ACC112 (cell line): ENCODE measurements at regions not wholly inside any gene's neighbourhood (a gene's known extent, or its start where the extent isn't known, plus 50 kb on each side); places are given as distances from the start of the nearest gene placed in this dataset.

Source experiments
- H2AFZ ChIP-seq: fragments of 200-600 bp; sonication (generic); one replicate; pipeline ENCODE4 v1.6.0; 2017; ENCODE audit warnings: antibody characterized with exemption, low read length; ENCODE audit not compliant: unreplicated experiment
- H3K27ac ChIP-seq: fragments of 200-600 bp; sonication (generic); 2 replicates; pipeline ENCODE4 v1.5.1; 2014; ENCODE audit warnings: low read depth, mild to moderate bottlenecking, antibody characterized with exemption, low read length, moderate library complexity
- H3K27me3 ChIP-seq: fragments of 200-600 bp; sonication (generic); 2 replicates; pipeline ENCODE4 v1.6.1; 2014; ENCODE audit warnings: mild to moderate bottlenecking, antibody characterized with exemption, low read length, moderate library complexity, mixed read lengths; ENCODE audit not compliant: insufficient read depth
- H3K36me3 ChIP-seq: fragments of 200-600 bp; sonication (generic); 2 replicates; pipeline ENCODE4 v1.6.1; 2016; ENCODE audit warnings: mild to moderate bottlenecking, antibody characterized with exemption, low read length, moderate library complexity, mixed read lengths; ENCODE audit not compliant: insufficient read depth
- H3K4me1 ChIP-seq: fragments of 200-600 bp; sonication (generic); one replicate; pipeline ENCODE4 v1.6.1; 2016; ENCODE audit warnings: low read length, mixed read lengths; ENCODE audit not compliant: insufficient read depth, unreplicated experiment, control insufficient read depth
- H3K4me3 ChIP-seq: fragments of 200-600 bp; sonication (generic); 2 replicates; pipeline ENCODE4 v1.5.1; 2014; ENCODE audit warnings: mild to moderate bottlenecking, low read depth, low read length
- H3K79me2 ChIP-seq: fragments of 200-600 bp; sonication (generic); one replicate; pipeline ENCODE4 v1.6.0; 2016; ENCODE audit warnings: low read length; ENCODE audit not compliant: control insufficient read depth, unreplicated experiment, insufficient read depth

DNA sequence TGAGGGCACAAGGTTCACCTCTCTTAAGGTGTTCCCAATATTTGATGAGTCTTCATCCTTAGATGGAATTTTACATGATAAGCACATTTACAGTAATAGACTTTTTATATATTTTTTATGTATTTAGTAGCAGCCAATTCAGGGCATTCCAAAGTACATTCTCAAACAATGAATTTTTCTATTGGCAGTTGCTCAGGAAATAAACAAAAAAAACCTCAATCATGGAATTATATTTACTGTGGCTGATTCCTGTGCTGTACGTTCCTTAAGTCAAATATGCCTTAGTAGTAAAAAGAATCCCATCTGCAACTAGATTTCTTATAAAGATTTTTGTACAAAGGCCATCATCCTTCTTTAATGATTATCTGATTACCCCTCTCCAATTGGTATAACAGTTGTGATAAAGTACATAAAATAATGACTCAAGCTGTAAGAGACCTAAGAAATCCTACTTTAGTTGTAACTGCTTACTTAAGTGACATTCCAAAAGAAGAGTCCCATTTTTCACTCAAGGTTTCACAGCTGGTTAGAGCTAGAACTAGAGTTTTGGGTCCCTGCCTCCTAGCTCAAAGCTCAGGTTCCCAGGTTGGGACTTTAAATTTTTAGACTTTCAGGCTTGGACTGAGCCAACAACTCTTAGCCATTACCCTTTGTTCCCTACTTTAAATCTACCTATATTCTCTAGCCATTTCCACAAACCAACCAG is 152.7 kb downstream of the FHIP1A start:
- Histone ChIP-seq H3K27me3 (no peaks in the 10 kb centered on the region), H3K27ac (no peak overlapping the region), H3K36me3 (no peaks in the 10 kb centered on the region), H3K4me3 (no peak overlapping the region), H2AFZ (no peak overlapping the region), H3K79me2 (no peaks in the 10 kb centered on the region), H3K4me1 (no peaks in the 10 kb centered on the region)

- H2AFZ ChIP-seq, result no peak overlapping the region
Measured at GRCh38 chr4:151563194-151563593, 154.2 kb downstream of the FHIP1A start.

DNA sequence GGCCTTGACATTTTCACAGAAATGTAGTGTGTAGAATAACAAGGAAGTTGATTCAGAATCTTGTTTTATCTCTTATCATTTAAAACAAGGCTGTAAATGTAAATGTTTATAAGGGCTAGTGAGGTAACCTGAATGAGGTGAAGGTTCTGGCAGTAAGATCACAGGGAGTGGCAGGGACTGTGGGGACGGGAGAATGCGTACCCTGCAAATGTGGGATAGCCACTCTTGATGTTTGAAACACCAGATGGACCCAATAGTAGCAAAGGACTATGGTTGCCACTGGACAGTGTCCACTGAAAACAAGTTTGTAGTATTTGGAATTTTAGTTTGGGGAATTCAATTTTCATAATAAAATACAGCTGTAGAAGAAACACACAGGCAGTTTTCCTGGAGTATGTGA is 155.3 kb downstream of the FHIP1A start:
- no peaks in the 10 kb centered on the region for H3K27me3 ChIP-seq
- no peaks in the 10 kb centered on the region for H3K36me3 ChIP-seq
- H3K4me3 ChIP-seq, result no peak overlapping the region
- H3K4me1 ChIP-seq, result no peaks in the 10 kb centered on the region
- H2AFZ ChIP-seq, result no peak overlapping the region
- no peaks in the 10 kb centered on the region for H3K79me2 ChIP-seq
- H3K27ac ChIP-seq, result no peak overlapping the region

More at GRCh38 chr4:151563194-151563593, 154.2 kb downstream of the FHIP1A start:
- H3K79me2 ChIP-seq, result no peaks in the 10 kb centered on the region
- H3K4me3 ChIP-seq, result no peak overlapping the region
- H3K36me3 ChIP-seq, result no peaks in the 10 kb centered on the region
- H3K27ac ChIP-seq, result no peak overlapping the region
- H3K27me3 ChIP-seq, result no peaks in the 10 kb centered on the region
- no peaks in the 10 kb centered on the region for H3K4me1 ChIP-seq

DNA sequence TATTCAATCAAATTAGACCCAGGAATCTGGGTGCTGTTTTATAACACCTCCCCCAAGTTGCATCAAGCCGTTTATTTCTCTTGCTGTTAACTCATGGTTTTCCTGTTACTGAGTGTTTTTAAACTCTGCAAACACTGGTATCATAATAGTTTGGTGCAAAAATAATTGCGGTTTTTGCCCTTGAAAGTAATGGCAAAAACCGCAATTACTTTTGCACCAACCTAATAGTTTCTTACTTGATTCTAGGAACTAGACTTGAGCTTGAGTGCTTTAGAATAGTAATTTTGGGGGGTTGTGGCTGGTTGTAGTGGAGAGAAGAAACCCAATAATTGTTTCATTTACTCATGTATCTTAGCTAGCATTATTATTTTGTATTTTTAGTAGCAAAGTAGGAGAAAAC is 156.6 kb downstream of the FHIP1A start:
- Histone ChIP-seq H3K4me1 (no peaks in the 10 kb centered on the region), H3K27me3 (no peaks in the 10 kb centered on the region), H3K36me3 (no peaks in the 10 kb centered on the region), H3K79me2 (no peaks in the 10 kb centered on the region), H3K27ac (no peak overlapping the region), H3K4me3 (no peak overlapping the region), H2AFZ (no peak overlapping the region)

- Histone ChIP-seq H3K4me3 (no peak overlapping the region), H2AFZ (no peak overlapping the region), H3K27ac (no peak overlapping the region), H3K36me3 (no peaks in the 10 kb centered on the region), H3K27me3 (no peaks in the 10 kb centered on the region), H3K4me1 (no peaks in the 10 kb centered on the region), H3K79me2 (no peaks in the 10 kb centered on the region)
Measured at GRCh38 chr4:151566053-151566452, 157.1 kb downstream of the FHIP1A start.

GRCh38 chr4:151567056-151567455 is 158.1 kb downstream of the FHIP1A start:
- Histone ChIP-seq H3K36me3 (no peaks in the 10 kb centered on the region), H3K4me1 (no peaks in the 10 kb centered on the region), H2AFZ (no peak overlapping the region), H3K4me3 (no peak overlapping the region), H3K79me2 (no peaks in the 10 kb centered on the region), H3K27me3 (no peaks in the 10 kb centered on the region), H3K27ac (no peak overlapping the region)

DNA sequence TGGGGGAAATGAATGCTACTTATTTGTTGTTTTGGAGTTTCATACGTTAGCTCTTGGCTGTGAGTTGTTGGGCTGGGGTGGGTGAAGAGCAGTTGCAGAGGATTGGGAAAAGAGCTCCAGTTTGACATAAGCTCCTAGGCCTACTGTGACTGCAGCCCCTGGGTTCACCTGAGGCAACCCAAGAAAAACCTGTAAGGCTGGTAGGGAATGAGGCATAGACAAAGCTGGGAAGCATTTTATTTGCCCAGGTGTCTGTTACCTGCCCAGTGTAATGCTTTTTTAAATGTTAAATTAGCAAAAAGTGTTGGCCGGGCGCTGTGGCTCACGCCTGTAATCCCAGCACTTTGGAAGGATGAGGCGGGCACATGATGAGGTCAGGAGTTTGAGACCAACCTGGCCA is 160.0 kb downstream of the FHIP1A start:
- no peaks in the 10 kb centered on the region for H3K79me2 ChIP-seq
- H3K27ac ChIP-seq, result no peak overlapping the region
- no peak overlapping the region for H3K4me3 ChIP-seq
- no peaks in the 10 kb centered on the region for H3K4me1 ChIP-seq
- no peaks in the 10 kb centered on the region for H3K36me3 ChIP-seq
- H2AFZ ChIP-seq, result no peak overlapping the region
- no peaks in the 10 kb centered on the region for H3K27me3 ChIP-seq

GRCh38 chr4:151569650-151570049 is 160.7 kb downstream of the FHIP1A start:
- no peak overlapping the region for H2AFZ ChIP-seq
- H3K27me3 ChIP-seq, result no peaks in the 10 kb centered on the region
- no peak overlapping the region for H3K4me3 ChIP-seq
- no peaks in the 10 kb centered on the region for H3K4me1 ChIP-seq
- H3K79me2 ChIP-seq, result no peaks in the 10 kb centered on the region
- no peak overlapping the region for H3K27ac ChIP-seq
- no peaks in the 10 kb centered on the region for H3K36me3 ChIP-seq

- no peaks in the 10 kb centered on the region for H3K79me2 ChIP-seq
- H2AFZ ChIP-seq, result no peak overlapping the region
- no peak overlapping the region for H3K27ac ChIP-seq
- no peaks in the 10 kb centered on the region for H3K36me3 ChIP-seq
- no peaks in the 10 kb centered on the region for H3K4me1 ChIP-seq
- no peak overlapping the region for H3K4me3 ChIP-seq
- no peaks in the 10 kb centered on the region for H3K27me3 ChIP-seq
Measured at GRCh38 chr4:151573474-151573873, 164.5 kb downstream of the FHIP1A start.

- H3K79me2 ChIP-seq, result no peaks in the 10 kb centered on the region
- no peaks in the 10 kb centered on the region for H3K4me1 ChIP-seq
- no peaks in the 10 kb centered on the region for H3K27me3 ChIP-seq
- no peak overlapping the region for H3K4me3 ChIP-seq
- H3K36me3 ChIP-seq, result no peaks in the 10 kb centered on the region
- H2AFZ ChIP-seq, result no peak overlapping the region
- no peak overlapping the region for H3K27ac ChIP-seq
Measured at GRCh38 chr4:151573945-151574344, 165.0 kb downstream of the FHIP1A start.

DNA sequence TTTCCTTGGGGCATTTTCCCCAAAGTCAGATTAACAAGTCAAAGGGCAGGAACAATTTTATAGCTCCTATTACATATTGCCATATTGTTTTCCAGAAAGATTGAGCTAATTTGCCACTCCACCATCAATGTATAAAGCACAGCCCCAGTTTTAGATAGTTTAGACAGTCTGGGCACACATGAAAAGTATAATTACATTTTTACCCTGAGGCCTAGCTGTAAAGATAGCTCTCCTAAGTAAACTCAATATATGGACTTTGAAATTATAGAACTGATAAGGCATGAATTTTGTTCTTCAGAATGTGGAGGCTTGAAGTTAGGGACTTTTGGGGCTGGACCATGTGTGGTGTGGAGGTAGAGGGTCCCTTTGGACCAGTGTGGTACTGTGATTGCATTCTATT is 166.0 kb downstream of the FHIP1A start:
- Histone ChIP-seq H3K4me3 (no peak overlapping the region), H2AFZ (no peak overlapping the region), H3K4me1 (no peaks in the 10 kb centered on the region), H3K79me2 (no peaks in the 10 kb centered on the region), H3K27me3 (no peaks in the 10 kb centered on the region), H3K27ac (no peak overlapping the region), H3K36me3 (no peaks in the 10 kb centered on the region)
